Kidney (tissue), 13 donors: ENCODE measurements at regions not wholly inside any gene's neighbourhood (a gene's known extent, or its start where the extent isn't known, plus 50 kb on each side); places are given as distances from the start of the nearest gene placed in this dataset.

ENCODE experiments used
- DNase-seq, 5 donors: peaks; one replicate each; pipeline ENCODE4 v3.0.0-alpha.2; 2013 to 2020
- FAIRE-seq: peaks from 2 replicates; lab custom pipeline; 2012; peaks lifted over from hg19 to GRCh38; lab: Jason Lieb, UNC
- H3K27ac ChIP-seq, 2 donors: one replicate each; pipeline ENCODE4 v1.7.0; 2013; ENCODE audit warnings: low read depth in 2 of 2, low read length in 2 of 2, inconsistent platforms in 1 of 2
- H3K27me3 ChIP-seq: one replicate; pipeline ENCODE4 v1.7.1; 2013; ENCODE audit warnings: low read length, inconsistent platforms; ENCODE audit not compliant: control insufficient read depth, insufficient read depth
- H3K36me3 ChIP-seq, 3 donors: one replicate each; pipeline versions ENCODE4 v1.7.0 to v1.7.1; 2013; ENCODE audit warnings: low read length in 3 of 3, control low read depth in 1 of 3, inconsistent platforms in 1 of 3; ENCODE audit not compliant: insufficient read depth in 3 of 3, control insufficient read depth in 2 of 3
- H3K4me1 ChIP-seq, 3 donors: one replicate each; pipeline versions ENCODE4 v1.7.0 to v1.7.1; 2013; ENCODE audit warnings: low read length in 3 of 3, inconsistent platforms in 1 of 3, low read depth in 1 of 3; ENCODE audit not compliant: control insufficient read depth in 2 of 3, insufficient read depth in 2 of 3
- H3K4me3 ChIP-seq, 3 donors: one replicate each; pipeline versions ENCODE4 v1.7.0 to v1.8.1; 2013; ENCODE audit warnings: low read length in 3 of 3, control low read depth in 1 of 3, inconsistent platforms in 1 of 3
- H3K9ac ChIP-seq, 3 donors: one replicate each; pipeline versions ENCODE4 v1.7.0 to v1.7.1; 2013; ENCODE audit warnings: low read length in 3 of 3, control low read depth in 1 of 3, inconsistent platforms in 1 of 3
- H3K9me3 ChIP-seq, 3 donors: one replicate each; pipeline versions ENCODE4 v1.7.0 to v1.7.1; 2013; ENCODE audit warnings: low read length in 3 of 3, control low read depth in 1 of 3, inconsistent platforms in 1 of 3; ENCODE audit not compliant: control insufficient read depth in 2 of 3, insufficient read depth in 1 of 3
- intact Hi-C: fragments of 100-400 bp; cut with DNase I; formaldehyde crosslinking; loops from one replicate; pipeline ENCODE4 v1.11.1; 2022
- TF ChIP-seq, protein P1 (sequence below): IDR thresholded peaks from 3 replicates; pipeline ENCODE4 v1.5.1; 2012; ENCODE audit warnings: mild to moderate bottlenecking, moderate library complexity, borderline replicate concordance; ENCODE audit not compliant: insufficient read depth; ENCODE audit errors: extremely low read depth
- donor health status: control.
- donor health status: control.
- donor health status: control.
- donor health status: control.
- donor health status: control.
- donor health status: DM: yes; HTN: yes; CAD: no.
- donor health status: Normal renal cell carcinoma (clear cell type).

DNA sequence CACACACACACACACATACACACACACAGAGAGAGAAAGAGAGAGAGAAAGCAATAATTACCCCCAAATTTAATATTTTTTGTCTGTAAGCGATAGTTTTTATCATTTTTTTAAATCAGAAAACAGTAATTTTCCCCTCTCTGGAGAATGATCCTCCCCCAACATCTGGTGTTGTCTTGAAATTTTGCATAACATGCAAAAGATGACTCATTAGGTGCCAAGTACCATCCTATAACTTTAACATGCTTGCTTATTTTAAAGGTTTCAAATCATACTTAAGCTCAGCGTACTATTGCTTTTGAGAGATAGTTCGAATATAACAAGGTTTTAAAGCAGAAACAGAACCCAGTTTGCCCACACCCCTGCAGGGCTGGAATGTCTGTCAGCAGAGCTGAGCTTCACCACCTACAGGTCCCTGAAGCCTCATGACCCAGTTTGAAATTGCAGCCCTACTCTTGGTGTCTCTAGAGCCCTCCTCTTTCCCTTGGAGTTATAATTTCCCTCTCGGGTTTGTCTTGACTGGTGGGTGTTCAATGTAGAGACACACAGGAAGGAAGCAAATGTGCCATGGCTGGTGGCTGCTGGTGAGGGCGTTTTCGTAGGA is 175.0 kb upstream of the HS3ST1 start:
- no peak for FAIRE-seq
- Histone ChIP-seq H3K27me3 (no peaks in the 10 kb centered on the region), H3K4me3 (no peak overlapping the region), H3K9me3 (no peaks in the 10 kb centered on the region), H3K4me1 (peaks cover 0 to 6% (median 0%) of the 10 kb centered on the region in 3 donors), H3K9ac (no peak overlapping the region), H3K36me3 (no peaks in the 10 kb centered on the region), H3K27ac (no peak overlapping the region)
- intact Hi-C loops = no loop called here
- no peak for DNase-seq
- TF ChIP-seq, protein P1, sequence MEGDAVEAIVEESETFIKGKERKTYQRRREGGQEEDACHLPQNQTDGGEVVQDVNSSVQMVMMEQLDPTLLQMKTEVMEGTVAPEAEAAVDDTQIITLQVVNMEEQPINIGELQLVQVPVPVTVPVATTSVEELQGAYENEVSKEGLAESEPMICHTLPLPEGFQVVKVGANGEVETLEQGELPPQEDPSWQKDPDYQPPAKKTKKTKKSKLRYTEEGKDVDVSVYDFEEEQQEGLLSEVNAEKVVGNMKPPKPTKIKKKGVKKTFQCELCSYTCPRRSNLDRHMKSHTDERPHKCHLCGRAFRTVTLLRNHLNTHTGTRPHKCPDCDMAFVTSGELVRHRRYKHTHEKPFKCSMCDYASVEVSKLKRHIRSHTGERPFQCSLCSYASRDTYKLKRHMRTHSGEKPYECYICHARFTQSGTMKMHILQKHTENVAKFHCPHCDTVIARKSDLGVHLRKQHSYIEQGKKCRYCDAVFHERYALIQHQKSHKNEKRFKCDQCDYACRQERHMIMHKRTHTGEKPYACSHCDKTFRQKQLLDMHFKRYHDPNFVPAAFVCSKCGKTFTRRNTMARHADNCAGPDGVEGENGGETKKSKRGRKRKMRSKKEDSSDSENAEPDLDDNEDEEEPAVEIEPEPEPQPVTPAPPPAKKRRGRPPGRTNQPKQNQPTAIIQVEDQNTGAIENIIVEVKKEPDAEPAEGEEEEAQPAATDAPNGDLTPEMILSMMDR = no peak

DNA sequence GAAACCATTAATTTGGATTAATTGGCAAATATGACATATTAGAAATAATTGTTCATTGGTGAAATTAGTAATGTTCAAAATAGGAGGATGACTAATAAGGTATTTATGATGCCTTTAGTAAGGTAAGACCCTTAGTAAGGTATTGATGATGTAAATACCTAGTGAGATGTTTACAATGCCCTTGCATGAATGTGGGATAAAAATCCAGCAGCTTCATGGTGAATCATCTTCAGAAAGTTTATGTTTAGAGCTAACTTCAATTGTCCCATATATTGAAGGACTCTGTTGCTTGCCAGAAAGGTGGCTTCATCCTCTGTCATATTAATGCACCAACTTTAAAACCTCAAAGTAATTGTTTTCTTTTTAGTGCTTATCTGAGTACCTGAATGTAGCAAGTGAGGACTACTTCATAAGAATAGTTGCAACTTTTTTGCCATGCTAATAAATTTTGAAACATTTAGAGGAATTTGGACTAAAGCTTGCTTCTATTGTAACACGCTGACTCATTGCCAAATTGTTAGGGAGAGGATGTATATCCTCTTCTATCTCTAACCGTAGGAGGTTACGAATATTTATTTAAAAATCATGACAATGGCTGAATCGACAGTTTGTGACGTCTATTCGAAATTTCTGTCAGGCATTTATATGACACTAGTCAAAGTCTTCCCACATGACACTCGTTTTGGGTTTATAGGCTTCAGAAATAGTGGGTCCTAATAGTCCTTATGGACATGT is 174.1 kb upstream of the HS3ST1 start:
- H3K9ac ChIP-seq = no peak overlapping the region
- H3K27me3 ChIP-seq = no peaks in the 10 kb centered on the region
- FAIRE-seq (no peak), DNase-seq (no peak)
- no peaks in the 10 kb centered on the region for H3K9me3 ChIP-seq
- H3K27ac ChIP-seq = no peak overlapping the region
- no peaks in the 10 kb centered on the region for H3K36me3 ChIP-seq
- intact Hi-C loops = no loop called here
- no peak overlapping the region for H3K4me3 ChIP-seq
- TF ChIP-seq, protein P1 = no peak
- peaks cover 0 to 6% (median 0%) of the 10 kb centered on the region in 3 donors for H3K4me1 ChIP-seq

DNA sequence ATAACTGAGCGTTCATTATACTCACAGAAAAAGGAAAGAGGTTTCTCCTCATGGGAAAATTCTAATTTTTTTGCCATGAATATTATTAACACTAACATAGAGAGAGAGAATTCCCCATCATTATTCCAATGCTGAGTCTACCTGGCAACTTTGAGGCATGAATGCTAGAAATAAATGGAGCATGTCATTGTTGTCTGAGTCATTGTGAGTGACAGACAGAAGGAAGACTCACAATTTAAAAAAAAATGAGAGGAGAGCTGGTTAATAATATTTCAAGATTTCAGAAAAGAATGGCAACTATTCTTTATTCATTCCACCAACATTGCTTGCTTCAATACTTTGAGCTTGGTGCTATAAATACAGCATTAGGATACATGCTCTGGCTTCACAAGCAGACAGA is 170.4 kb upstream of the HS3ST1 start:
- no peaks in the 10 kb centered on the region for H3K27me3 ChIP-seq
- H3K4me1 ChIP-seq = peaks cover 0 to 6% (median 0%) of the 10 kb centered on the region in 3 donors
- DNase-seq (no peak), FAIRE-seq (no peak)
- intact Hi-C loops = no loop called here
- TF ChIP-seq, protein P1 = no peak
- H3K27ac ChIP-seq = no peak overlapping the region
- no peak overlapping the region for H3K9ac ChIP-seq
- H3K4me3 ChIP-seq = no peak overlapping the region
- H3K36me3 ChIP-seq = no peaks in the 10 kb centered on the region
- H3K9me3 ChIP-seq = no peaks in the 10 kb centered on the region
